PC-3 (cell line): ENCODE measurements at regions not wholly inside any gene's neighbourhood (a gene's known extent, or its start where the extent isn't known, plus 50 kb on each side); places are given as distances from the start of the nearest gene placed in this dataset.

Experiments
- ATAC-seq: fragments of 200-7000 bp; cut with Tn5 transposase; 2 replicates; pipeline ENCODE4 v1.9.1; 2020; ENCODE audit warnings: mild to moderate bottlenecking, moderate library complexity
- BruUV-seq: library from RNA; stranded (reverse); fragments of 400-500 nt; replicated peaks from 2 replicates; lab custom pipeline; 2021; lab: Mats Ljungman, UMichigan
- CTCF ChIA-PET: fragments of 300-600 bp; sonication (Branson Sonifier 250); formaldehyde crosslinking; loops from one replicate; lab custom pipeline; 2022; ENCODE audit warnings: antibody characterized with exemption; lab: Charles Lee
- POLR2A ChIA-PET: fragments of 300-600 bp; sonication (Branson Sonifier 250); formaldehyde crosslinking; loops from one replicate; lab custom pipeline; 2022; ENCODE audit warnings: antibody characterized with exemption; ENCODE audit not compliant: unreplicated experiment; lab: Charles Lee
- DNase-seq: peaks from one replicate; pipeline ENCODE4 v3.0.0-alpha.2; 2015
- H2AFZ ChIP-seq: fragments of 300-600 bp; sonication (generic); 2 replicates; pipeline ENCODE4 v1.6.0; 2016; ENCODE audit warnings: antibody characterized with exemption, low read length
- H3F3A ChIP-seq: fragments of 300-600 bp; sonication (generic); one replicate; pipeline ENCODE4 v1.6.0; 2017; ENCODE audit warnings: antibody characterized with exemption, low read length, control low read depth, mild to moderate bottlenecking; ENCODE audit not compliant: unreplicated experiment
- H3K27ac ChIP-seq: fragments of 300-600 bp; sonication (generic); 2 replicates; pipeline ENCODE4 v1.5.1; 2016; ENCODE audit warnings: mild to moderate bottlenecking, low read length
- H3K27me3 ChIP-seq: fragments of 300-600 bp; sonication (generic); 2 replicates; pipeline ENCODE4 v1.6.1; 2016; ENCODE audit warnings: low read length, mixed read lengths
- H3K36me3 ChIP-seq: fragments of 300-600 bp; sonication (generic); 2 replicates; pipeline ENCODE4 v1.6.1; 2016; ENCODE audit warnings: low read depth, mixed run types, low read length, mixed read lengths
- H3K4me1 ChIP-seq: fragments of 300-600 bp; sonication (generic); 2 replicates; pipeline ENCODE4 v1.5.1; 2016; ENCODE audit warnings: low read length; ENCODE audit not compliant: insufficient read depth
- H3K4me2 ChIP-seq: fragments of 300-600 bp; sonication (generic); 2 replicates; pipeline ENCODE4 v1.6.0; 2016; ENCODE audit warnings: low read length
- H3K4me3 ChIP-seq: fragments of 300-600 bp; sonication (generic); 2 replicates; pipeline ENCODE4 v1.5.1; 2016; ENCODE audit warnings: mild to moderate bottlenecking, low read length, mixed read lengths
- H3K79me2 ChIP-seq: fragments of 300-600 bp; sonication (generic); 2 replicates; pipeline ENCODE4 v1.6.1; 2017; ENCODE audit warnings: low read length, mixed read lengths
- H3K9ac ChIP-seq: fragments of 300-600 bp; sonication (generic); 2 replicates; pipeline ENCODE4 v1.6.0; 2016; ENCODE audit warnings: mild to moderate bottlenecking, low read length
- H3K9me2 ChIP-seq: fragments of 300-600 bp; sonication (generic); replicated peaks from 2 replicates; pipeline ENCODE4 v1.6.1; 2016; ENCODE audit warnings: mixed run types, low read length, mixed read lengths
- H3K9me3 ChIP-seq: fragments of 300-600 bp; sonication (generic); 2 replicates; pipeline ENCODE4 v1.6.1; 2016; ENCODE audit warnings: low read length, mixed read lengths
- H4K20me1 ChIP-seq: fragments of 300-600 bp; sonication (generic); 2 replicates; pipeline ENCODE4 v1.6.1; 2016; ENCODE audit warnings: low read length, mixed read lengths
- CTCF ChIP-seq: fragments of 300-600 bp; sonication (generic); conservative IDR thresholded peaks from 2 replicates; pipeline ENCODE4 v1.5.1; 2017; ENCODE audit warnings: antibody characterized with exemption, low read depth, mild to moderate bottlenecking, low read length
- EZH2 ChIP-seq: fragments of 300-600 bp; sonication (generic); IDR thresholded peaks from one replicate; pipeline ENCODE4 v1.6.1; 2017; ENCODE audit warnings: antibody characterized with exemption, mild to moderate bottlenecking, low read length; ENCODE audit not compliant: unreplicated experiment
- EZH2phosphoT487 ChIP-seq: fragments of 300-600 bp; sonication (generic); IDR thresholded peaks from 2 replicates; pipeline ENCODE4 v1.6.1; 2018; ENCODE audit warnings: mild to moderate bottlenecking, antibody characterized with exemption, low read length, borderline replicate concordance
- intact Hi-C: fragments of 100-400 bp; cut with micrococcal nuclease; formaldehyde crosslinking; loops from 2 replicates; pipeline ENCODE4 v1.9.0; 2023

DNA sequence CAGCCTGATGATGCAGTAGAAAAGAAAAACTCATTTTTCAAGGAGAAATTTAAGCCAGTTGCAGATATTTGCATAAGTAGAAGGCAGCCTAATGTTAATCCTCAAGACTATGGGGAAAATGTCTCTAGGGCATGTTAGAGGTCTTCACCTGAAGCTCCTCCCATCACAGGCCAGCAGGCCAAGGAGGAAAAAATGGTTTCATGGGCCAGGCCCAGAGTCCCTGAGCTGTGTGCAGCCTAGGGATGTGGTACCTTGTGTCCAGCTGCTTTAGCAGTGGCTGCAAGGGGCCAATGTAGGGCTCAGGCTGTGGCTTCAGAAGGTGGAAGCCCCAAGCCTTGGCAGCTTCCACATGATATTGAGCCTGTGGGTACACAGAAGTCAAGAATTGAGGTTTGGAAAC, 1946.7 kb upstream of the FLRT2 start:
- H3K4me2 ChIP-seq, result no peak overlapping the region
- no peak for ATAC-seq
- no peaks in the 10 kb centered on the region for H3K36me3 ChIP-seq
- POLR2A ChIA-PET, result no interaction called here
- no peaks in the 10 kb centered on the region for H3K9me2 ChIP-seq
- H3K27ac ChIP-seq, result no peak overlapping the region
- H3F3A ChIP-seq, result no peaks in the 10 kb centered on the region
- H3K9ac ChIP-seq, result no peak overlapping the region
- no TSS peak for BruUV-seq
- DNase-seq, result no peak
- no peaks in the 10 kb centered on the region for H3K27me3 ChIP-seq
- H4K20me1 ChIP-seq, result no peaks in the 10 kb centered on the region
- H2AFZ ChIP-seq, result no peak overlapping the region
- H3K4me3 ChIP-seq, result no peak overlapping the region
- CTCF ChIA-PET, result no interaction called here
- H3K79me2 ChIP-seq, result no peaks in the 10 kb centered on the region
- no peaks in the 10 kb centered on the region for H3K4me1 ChIP-seq
- H3K9me3 ChIP-seq, result 0 out of 2 replicates have a peak, but pooled peaks cover 5% of the 10 kb centered on the region
- intact Hi-C loops, result no loop called here
- TF ChIP-seq CTCF (no peak), EZH2 (no peak), EZH2phosphoT487 (no peak)

- CTCF ChIA-PET, result no interaction called here
- no peak for ATAC-seq
- DNase-seq, result no peak
- Histone ChIP-seq H3K4me1 (no peaks in the 10 kb centered on the region), H3K27ac (no peak overlapping the region), H4K20me1 (no peaks in the 10 kb centered on the region), H3K4me2 (no peak overlapping the region), H3F3A (no peaks in the 10 kb centered on the region), H3K9me3 (0 out of 2 replicates have a peak, but pooled peaks cover 3% of the 10 kb centered on the region), H3K9ac (no peak overlapping the region), H3K79me2 (no peaks in the 10 kb centered on the region), H2AFZ (no peak overlapping the region), H3K36me3 (no peaks in the 10 kb centered on the region), H3K9me2 (no peaks in the 10 kb centered on the region), H3K4me3 (no peak overlapping the region), H3K27me3 (no peaks in the 10 kb centered on the region)
- intact Hi-C loops, result no loop called here
- POLR2A ChIA-PET, result no interaction called here
- no TSS peak for BruUV-seq
- TF ChIP-seq EZH2phosphoT487 (no peak), EZH2 (no peak), CTCF (no peak)
These were observed 1935.1 kb upstream of the FLRT2 start for GRCh38 chr14:83594874-83595273.

GRCh38 chr14:83607682-83608081, 1922.3 kb upstream of the FLRT2 start:
- ChIA-PET POLR2A (no interaction called here), CTCF (no interaction called here)
- ATAC-seq (no peak), DNase-seq (no peak)
- H3K4me1 ChIP-seq, result no peaks in the 10 kb centered on the region
- no peak overlapping the region for H3K4me2 ChIP-seq
- intact Hi-C loops, result no loop called here
- H3K27me3 ChIP-seq, result no peaks in the 10 kb centered on the region
- H3K9me2 ChIP-seq, result 0 out of 2 replicates have a peak, but pooled peaks cover 2% of the 10 kb centered on the region
- H3K79me2 ChIP-seq, result no peaks in the 10 kb centered on the region
- no peaks in the 10 kb centered on the region for H4K20me1 ChIP-seq
- no peak overlapping the region for H3K27ac ChIP-seq
- BruUV-seq, result no TSS peak
- H3K4me3 ChIP-seq, result no peak overlapping the region
- TF ChIP-seq EZH2 (no peak), CTCF (no peak), EZH2phosphoT487 (no peak)
- no peak overlapping the region for H2AFZ ChIP-seq
- H3F3A ChIP-seq, result no peaks in the 10 kb centered on the region
- no peak overlapping the region for H3K9ac ChIP-seq
- H3K36me3 ChIP-seq, result no peaks in the 10 kb centered on the region
- 0 out of 2 replicates have a peak, but pooled peaks cover 7% of the 10 kb centered on the region for H3K9me3 ChIP-seq
